SH-SY5Y (cell line): ENCODE measurements at regions not wholly inside any gene's neighbourhood (a gene's known extent, or its start where the extent isn't known, plus 50 kb on each side); places are given as distances from the start of the nearest gene placed in this dataset.

ENCODE experiments used
- GATA2 ChIP-seq: IDR thresholded peaks from 2 replicates; pipeline ENCODE4 v1.6.1; 2011; ENCODE audit warnings: mild to moderate bottlenecking, low read depth, low read length
- GATA3 ChIP-seq: IDR thresholded peaks from 2 replicates; pipeline ENCODE4 v1.6.1; 2011; ENCODE audit warnings: low read depth, mild to moderate bottlenecking, low read length, moderate library complexity

DNA sequence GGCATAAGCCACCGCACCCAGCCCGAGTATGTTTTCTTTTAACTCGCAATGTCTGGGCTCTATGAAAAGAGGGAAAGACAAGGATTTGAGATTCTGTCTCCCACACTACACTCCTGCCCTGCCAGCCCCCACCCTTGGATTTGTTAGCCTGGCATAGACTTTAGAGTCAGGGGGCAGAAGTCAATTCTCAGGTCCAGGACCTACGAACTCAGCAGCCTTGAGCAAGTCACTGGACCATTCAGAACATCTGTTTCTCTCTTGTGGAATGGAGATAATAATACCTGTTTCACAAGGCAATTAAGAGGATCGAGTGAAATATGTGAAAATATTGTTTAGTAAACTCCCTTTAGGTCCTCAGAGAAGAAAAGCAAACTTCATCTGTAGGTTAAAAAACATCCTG, 66.1 kb upstream of the FUT8 start:
- TF ChIP-seq GATA2 (no peak), GATA3 (no peak)
